ENCODE measurements at regions not wholly inside any gene's neighbourhood (a gene's known extent, or its start where the extent isn't known, plus 50 kb on each side); places are given as distances from the start of the nearest gene placed in this dataset.

- H3K27me3 ChIP-seq (ENCODE audit: control insufficient read depth in 2 of 2, insufficient read depth in 2 of 2, low read length in 2 of 2) = peaks cover 0 to 2% of the 10 kb centered on the region in 2 experiments
- dilution Hi-C loops (cut with MboI; ENCODE audit: extremely low pct_ligation_motif_present, low sequenced_read_pairs) (no loop called here), intact Hi-C loops (cut with micrococcal nuclease) (no loop called here)
- BruUV-seq (replicated peaks) = no TSS peak
- no peak overlapping the region for H3K4me2 ChIP-seq (ENCODE audit: insufficient read depth, low read length)
- H3K4me1 ChIP-seq (ENCODE audit: control insufficient read depth, extremely low read depth, insufficient read depth, low read length) = no peaks in the 10 kb centered on the region
- FAIRE-seq (no peak), DNase-seq (ENCODE audit: low read depth, low spot score) (no peak)
- H3K27ac ChIP-seq (ENCODE audit: insufficient read depth, low read depth, low read length) = no peak overlapping the region
- no peak overlapping the region for H3K9ac ChIP-seq (replicated peaks; ENCODE audit: extremely low read depth, insufficient read depth, low read length)
- H3K9me1 ChIP-seq (replicated peaks; ENCODE audit: control insufficient read depth, extremely low read depth, insufficient read depth, low read length) = no peaks in the 10 kb centered on the region
- TF ChIP-seq JUN (IDR thresholded peaks at IDR 0.05; ENCODE audit: borderline replicate concordance, insufficient read depth, insufficient read length, low read depth) = no peak
- H2AFZ ChIP-seq (ENCODE audit: low read depth, low read length) = no peak overlapping the region
- no peak overlapping the region for H3K4me3 ChIP-seq (replicated peaks in 1 of 3; ENCODE audit: insufficient read depth in 1 of 3, low read depth in 1 of 3, low read length in 3 of 3)
- no peaks in the 10 kb centered on the region for H3K36me3 ChIP-seq (ENCODE audit: control insufficient read depth in 2 of 2, extremely low read depth in 1 of 2, insufficient read depth in 2 of 2, low read length in 2 of 2)
- ChIA-PET CTCF (interaction anchor here (1.9 kb wide), 1 partner anchor 15 kb away, joined by 12 read pairs; no protein-coding TSS in a partner anchor), POLR2A (no interaction called here)
- no peaks in the 10 kb centered on the region for H4K20me1 ChIP-seq (replicated peaks; ENCODE audit: control insufficient read depth, extremely low read depth, insufficient read depth, low read length)
- H3K9me3 ChIP-seq (replicated peaks; ENCODE audit: control insufficient read depth, insufficient read depth, low read length) = no peaks in the 10 kb centered on the region
- no peaks in the 10 kb centered on the region for H3K79me2 ChIP-seq (ENCODE audit: control insufficient read depth, insufficient read depth, low read length)
These were observed 287.9 kb upstream of the PODXL start for GRCh38 chr7:131844369-131844768.

DNA sequence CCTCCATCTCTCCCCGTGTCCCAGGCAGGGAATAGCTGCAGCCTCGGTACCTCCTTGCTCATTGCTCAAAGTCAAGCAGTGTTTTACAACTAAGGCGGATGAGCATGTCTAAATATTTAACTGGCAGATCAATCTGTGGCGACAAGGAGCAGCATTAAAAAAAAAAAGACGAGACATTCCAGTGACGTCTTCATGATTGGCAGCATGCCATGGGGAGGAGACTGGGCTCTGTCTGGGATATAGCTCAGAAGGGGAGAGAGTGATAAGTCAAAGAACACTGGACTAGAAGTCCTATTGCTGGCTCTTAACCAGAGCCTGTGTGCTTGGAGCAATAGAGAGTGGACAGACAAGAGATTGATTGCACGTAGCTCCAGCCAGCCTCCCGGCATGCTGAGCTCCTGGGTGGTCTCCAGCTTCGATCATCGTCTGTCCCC, 287.5 kb upstream of the PODXL start:
- Histone ChIP-seq H3K4me1 (ENCODE audit: control insufficient read depth, extremely low read depth, insufficient read depth, low read length) (no peaks in the 10 kb centered on the region), H2AFZ (ENCODE audit: low read depth, low read length) (no peak overlapping the region), H3K4me3 (replicated peaks in 1 of 3; ENCODE audit: insufficient read depth in 1 of 3, low read depth in 1 of 3, low read length in 3 of 3) (no peak overlapping the region), H3K4me2 (ENCODE audit: insufficient read depth, low read length) (no peak overlapping the region), H3K9ac (replicated peaks; ENCODE audit: extremely low read depth, insufficient read depth, low read length) (no peak overlapping the region), H3K27me3 (ENCODE audit: control insufficient read depth in 2 of 2, insufficient read depth in 2 of 2, low read length in 2 of 2) (peaks cover 0 to 2% of the 10 kb centered on the region in 2 experiments), H3K36me3 (ENCODE audit: control insufficient read depth in 2 of 2, extremely low read depth in 1 of 2, insufficient read depth in 2 of 2, low read length in 2 of 2) (no peaks in the 10 kb centered on the region), H3K9me3 (replicated peaks; ENCODE audit: control insufficient read depth, insufficient read depth, low read length) (no peaks in the 10 kb centered on the region), H3K27ac (ENCODE audit: insufficient read depth, low read depth, low read length) (no peak overlapping the region), H3K9me1 (replicated peaks; ENCODE audit: control insufficient read depth, extremely low read depth, insufficient read depth, low read length) (no peaks in the 10 kb centered on the region), H4K20me1 (replicated peaks; ENCODE audit: control insufficient read depth, extremely low read depth, insufficient read depth, low read length) (no peaks in the 10 kb centered on the region), H3K79me2 (ENCODE audit: control insufficient read depth, insufficient read depth, low read length) (no peaks in the 10 kb centered on the region)
- intact Hi-C loops (cut with micrococcal nuclease) = no loop called here
- no peak for TF ChIP-seq POLR2A (IDR thresholded peaks at IDR 0.05; ENCODE audit: low read depth, low read length)
- no peak for TF ChIP-seq POLR2AphosphoS5 (IDR thresholded peaks at IDR 0.05; ENCODE audit: insufficient read depth, low read depth, low read length)
- TF ChIP-seq, protein P1, sequence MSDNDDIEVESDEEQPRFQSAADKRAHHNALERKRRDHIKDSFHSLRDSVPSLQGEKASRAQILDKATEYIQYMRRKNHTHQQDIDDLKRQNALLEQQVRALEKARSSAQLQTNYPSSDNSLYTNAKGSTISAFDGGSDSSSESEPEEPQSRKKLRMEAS (IDR thresholded peaks at IDR 0.05; ENCODE audit: insufficient read depth, insufficient read length) = no peak
- TF ChIP-seq GATA2 (IDR thresholded peaks at IDR 0.05; ENCODE audit: insufficient read depth, insufficient read length, low read depth, low read length) = no peak
- TF ChIP-seq JUN (IDR thresholded peaks at IDR 0.05; ENCODE audit: borderline replicate concordance, insufficient read depth, insufficient read length, low read depth) = no peak
- TF ChIP-seq, protein P2, sequence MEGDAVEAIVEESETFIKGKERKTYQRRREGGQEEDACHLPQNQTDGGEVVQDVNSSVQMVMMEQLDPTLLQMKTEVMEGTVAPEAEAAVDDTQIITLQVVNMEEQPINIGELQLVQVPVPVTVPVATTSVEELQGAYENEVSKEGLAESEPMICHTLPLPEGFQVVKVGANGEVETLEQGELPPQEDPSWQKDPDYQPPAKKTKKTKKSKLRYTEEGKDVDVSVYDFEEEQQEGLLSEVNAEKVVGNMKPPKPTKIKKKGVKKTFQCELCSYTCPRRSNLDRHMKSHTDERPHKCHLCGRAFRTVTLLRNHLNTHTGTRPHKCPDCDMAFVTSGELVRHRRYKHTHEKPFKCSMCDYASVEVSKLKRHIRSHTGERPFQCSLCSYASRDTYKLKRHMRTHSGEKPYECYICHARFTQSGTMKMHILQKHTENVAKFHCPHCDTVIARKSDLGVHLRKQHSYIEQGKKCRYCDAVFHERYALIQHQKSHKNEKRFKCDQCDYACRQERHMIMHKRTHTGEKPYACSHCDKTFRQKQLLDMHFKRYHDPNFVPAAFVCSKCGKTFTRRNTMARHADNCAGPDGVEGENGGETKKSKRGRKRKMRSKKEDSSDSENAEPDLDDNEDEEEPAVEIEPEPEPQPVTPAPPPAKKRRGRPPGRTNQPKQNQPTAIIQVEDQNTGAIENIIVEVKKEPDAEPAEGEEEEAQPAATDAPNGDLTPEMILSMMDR (IDR thresholded peaks at IDR 0.05; ENCODE audit: extremely low read depth in 1 of 2, insufficient read depth in 1 of 2, low read depth in 1 of 2, low read length in 2 of 2) = no peak
- FAIRE-seq (no peak), DNase-seq (ENCODE audit: low read depth, low spot score) (no peak)
- POLR2A ChIA-PET = no interaction called here
- no TSS peak for BruUV-seq (replicated peaks)
- dilution Hi-C loops (cut with MboI; ENCODE audit: extremely low pct_ligation_motif_present, low sequenced_read_pairs) = no loop called here
- CTCF ChIA-PET = no interaction called here
